ENCODE measurements at regions not wholly inside any gene's neighbourhood (a gene's known extent, or its start where the extent isn't known, plus 50 kb on each side); places are given as distances from the start of the nearest gene placed in this dataset.
"Not testable (repeated sequence)": the region's sequence is repeated elsewhere in the genome, so short reads cannot be mapped to it uniquely, and the experiment has no call there.

- DNase-seq (ENCODE audit: low read depth in 4 of 4, low spot score in 3 of 4): no peak
Observed at GRCh38 chr14:106187216-106187615, 660.8 kb downstream of the TMEM121 start.

GRCh38 chr14:106192701-106193100 lies 666.3 kb downstream of the TMEM121 start:
- DNase-seq (ENCODE audit: low read depth in 4 of 4, low spot score in 3 of 4): not testable (repeated sequence)

GRCh38 chr14:106196459-106196858 lies 670.1 kb downstream of the TMEM121 start:
- not testable (repeated sequence) for DNase-seq (ENCODE audit: low read depth in 4 of 4, low spot score in 3 of 4)

- DNase-seq (ENCODE audit: low read depth in 4 of 4, low spot score in 3 of 4): not testable (repeated sequence)
Observed at GRCh38 chr14:106197264-106197663, 670.9 kb downstream of the TMEM121 start.

DNA sequence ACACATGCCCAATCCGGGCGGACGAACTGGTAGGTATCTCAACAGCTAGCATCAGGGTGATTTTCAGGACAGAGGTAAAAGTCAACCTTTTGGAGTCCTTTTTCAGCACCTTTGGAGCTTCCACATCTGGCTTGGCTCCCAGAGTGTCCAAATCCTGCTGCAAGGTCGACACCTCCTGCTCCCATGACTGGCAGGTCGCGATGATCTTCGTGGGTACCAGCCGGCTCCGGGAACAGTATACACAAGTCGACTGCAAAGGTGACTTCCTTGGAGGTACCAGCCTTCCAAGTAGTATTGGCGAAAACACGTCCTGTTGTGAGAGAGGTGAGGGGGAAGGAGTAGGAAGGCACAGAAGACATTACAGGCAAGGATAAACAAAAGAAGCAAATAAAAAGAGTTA lies 672.7 kb downstream of the TMEM121 start:
- DNase-seq (ENCODE audit: low read depth in 4 of 4, low spot score in 3 of 4): no peak

- no peak for DNase-seq (ENCODE audit: low read depth in 4 of 4, low spot score in 3 of 4)
Observed at GRCh38 chr14:106200541-106201315, 674.3 kb downstream of the TMEM121 start.

GRCh38 chr14:106201376-106201775 lies 675.0 kb downstream of the TMEM121 start:
- DNase-seq (ENCODE audit: low read depth in 4 of 4, low spot score in 3 of 4): no peak

DNA sequence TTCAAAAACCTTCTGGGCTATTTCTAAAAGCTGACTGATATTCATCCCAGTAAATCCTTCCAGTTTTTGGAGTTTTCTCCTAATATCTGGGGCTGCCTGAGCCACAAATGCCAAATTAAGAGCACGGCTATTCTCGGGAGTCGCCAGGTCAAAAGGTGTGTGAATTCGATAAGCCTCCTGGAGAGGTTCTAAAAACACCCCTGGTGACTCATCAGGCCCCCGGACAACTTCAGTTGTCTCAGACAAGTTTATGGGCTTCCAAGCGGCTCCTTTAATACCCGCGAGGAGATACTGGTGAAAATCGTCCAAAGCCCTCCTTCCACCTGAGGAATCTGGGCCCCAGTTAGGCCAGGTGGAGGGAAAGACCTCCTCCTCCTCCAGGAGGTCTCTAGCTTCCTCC lies 677.1 kb downstream of the TMEM121 start:
- DNase-seq (ENCODE audit: low read depth in 4 of 4, low spot score in 3 of 4): no peak

GRCh38 chr14:106204063-106204462 lies 677.7 kb downstream of the TMEM121 start:
- no peak for DNase-seq (ENCODE audit: low read depth in 4 of 4, low spot score in 3 of 4)

GRCh38 chr14:106207316-106207715 lies 680.9 kb downstream of the TMEM121 start:
- no peak for DNase-seq (ENCODE audit: low read depth in 4 of 4, low spot score in 3 of 4)

GRCh38 chr14:106208794-106209193 lies 682.4 kb downstream of the TMEM121 start:
- DNase-seq (ENCODE audit: low read depth in 4 of 4, low spot score in 3 of 4): no peak

GRCh38 chr14:106209755-106210154 lies 683.4 kb downstream of the TMEM121 start:
- DNase-seq (ENCODE audit: low read depth in 4 of 4, low spot score in 3 of 4): no peak

- DNase-seq (ENCODE audit: low read depth in 4 of 4, low spot score in 3 of 4): no peak
Observed at GRCh38 chr14:106210650-106211049, 684.3 kb downstream of the TMEM121 start.

GRCh38 chr14:106211334-106211900 lies 685.0 kb downstream of the TMEM121 start:
- no peak for DNase-seq (ENCODE audit: low read depth in 4 of 4, low spot score in 3 of 4)

DNA sequence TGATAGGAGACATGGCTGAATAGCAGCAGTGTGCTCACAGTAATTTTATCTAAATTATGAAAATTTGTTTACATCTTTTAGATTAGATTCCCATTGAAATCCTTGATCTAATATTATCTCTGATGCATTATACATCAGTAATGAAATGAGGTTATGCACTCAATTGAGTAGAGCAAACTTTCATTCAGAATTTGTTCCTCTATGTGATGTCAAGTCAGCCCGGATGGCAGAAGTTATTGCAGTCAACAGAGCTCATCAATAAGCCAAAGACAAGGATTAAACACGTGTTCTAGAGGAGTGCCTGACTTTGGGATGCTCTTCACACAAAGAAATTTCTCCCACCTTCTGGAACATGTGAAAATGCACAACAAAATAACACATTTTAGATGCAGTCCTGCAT lies 688.8 kb downstream of the TMEM121 start:
- DNase-seq (ENCODE audit: low read depth in 4 of 4, low spot score in 3 of 4): no peak

GRCh38 chr14:106216679-106217078 lies 690.3 kb downstream of the TMEM121 start:
- DNase-seq (ENCODE audit: low read depth in 4 of 4, low spot score in 3 of 4): no peak

DNA sequence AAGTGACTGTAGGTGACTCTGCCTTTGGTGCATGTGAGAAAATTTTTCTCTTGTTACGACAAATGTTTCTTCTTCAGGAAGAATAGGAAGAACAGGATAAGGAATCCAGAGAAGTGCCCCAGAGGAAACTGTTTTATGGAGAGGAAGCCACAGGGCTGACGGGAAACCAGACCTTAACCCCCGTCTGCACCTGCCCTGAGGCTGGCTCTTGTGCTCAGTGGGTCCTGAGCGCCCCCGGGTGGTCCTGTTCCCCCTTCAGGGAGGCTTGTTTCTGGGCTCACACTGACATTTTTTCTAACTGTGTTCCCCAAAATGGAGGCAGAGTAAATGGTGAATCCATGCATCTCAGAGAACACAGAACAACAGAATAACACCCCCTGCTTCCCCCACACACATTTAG lies 691.8 kb downstream of the TMEM121 start:
- DNase-seq (ENCODE audit: low read depth in 4 of 4, low spot score in 3 of 4): no peak

- no peak for DNase-seq (ENCODE audit: low read depth in 4 of 4, low spot score in 3 of 4)
Observed at GRCh38 chr14:106222311-106222710, 695.9 kb downstream of the TMEM121 start.

GRCh38 chr14:106222731-106223130 lies 696.3 kb downstream of the TMEM121 start:
- no peak for DNase-seq (ENCODE audit: low read depth in 4 of 4, low spot score in 3 of 4)

- no peak for DNase-seq (ENCODE audit: low read depth in 4 of 4, low spot score in 3 of 4)
Observed at GRCh38 chr14:106227793-106228192, 701.4 kb downstream of the TMEM121 start.

DNA sequence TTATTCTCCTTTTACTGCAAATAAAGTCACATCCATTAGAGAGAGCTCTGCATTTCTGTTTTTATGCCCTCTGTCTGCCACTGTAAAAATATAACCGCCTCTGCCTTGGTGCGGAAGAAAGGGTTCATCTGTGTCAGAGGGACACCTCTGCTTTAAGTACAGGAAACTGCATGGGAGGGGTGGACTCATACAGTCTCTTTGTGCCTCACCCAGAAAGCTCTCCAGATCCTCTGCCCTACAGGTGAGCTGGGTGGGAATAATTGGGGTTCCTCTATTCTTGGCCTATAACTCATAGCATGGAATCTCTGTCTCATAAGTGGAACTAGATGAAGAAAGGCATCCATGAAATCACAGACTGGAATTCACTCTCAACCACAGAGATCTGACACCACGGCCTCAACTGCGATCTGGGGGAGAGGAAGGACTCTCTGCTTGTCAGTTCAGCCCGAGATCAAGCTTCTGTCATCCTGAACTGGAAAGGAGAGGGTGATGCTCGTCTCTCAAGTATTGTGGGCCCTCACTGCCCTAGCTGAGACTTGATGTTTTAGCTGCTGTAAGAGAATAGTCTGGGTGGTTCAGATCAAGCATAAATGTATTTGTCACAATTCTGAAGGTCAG lies 702.3 kb downstream of the TMEM121 start:
- no peak for DNase-seq (ENCODE audit: low read depth in 4 of 4, low spot score in 3 of 4)

GRCh38 chr14:106230071-106230470 lies 703.7 kb downstream of the TMEM121 start:
- no peak for DNase-seq (ENCODE audit: low read depth in 4 of 4, low spot score in 3 of 4)
